Activated naive CD8-positive, alpha-beta T cell (primary cell): ENCODE measurements at regions not wholly inside any gene's neighbourhood (a gene's known extent, or its start where the extent isn't known, plus 50 kb on each side); places are given as distances from the start of the nearest gene placed in this dataset.

ENCODE experiments used
- H3K27ac Mint-ChIP-seq: one replicate; pipeline ENCODE4 v1.8.0; 2021; ENCODE audit warnings: mixed read lengths
- H3K27me3 Mint-ChIP-seq: one replicate; pipeline ENCODE4 v1.8.0; 2021; ENCODE audit warnings: mixed read lengths
- H3K36me3 Mint-ChIP-seq: one replicate; pipeline ENCODE4 v1.8.0; 2021; ENCODE audit warnings: mixed read lengths
- H3K4me1 Mint-ChIP-seq: one replicate; pipeline ENCODE4 v1.8.0; 2021; ENCODE audit warnings: low read depth, mixed read lengths
- H3K4me3 Mint-ChIP-seq: one replicate; pipeline ENCODE4 v1.8.0; 2021; ENCODE audit warnings: mild to moderate bottlenecking, mixed read lengths
- H3K9me3 Mint-ChIP-seq: one replicate; pipeline ENCODE4 v1.8.0; 2021; ENCODE audit warnings: low read depth, mixed read lengths

GRCh38 chr2:176647325-176648165 lies 378.3 kb downstream of the MTX2 start:
- Mint-ChIP-seq H3K4me1 (peaks cover 3% of the 10 kb centered on the region), H3K36me3 (no peaks in the 10 kb centered on the region), H3K9me3 (no peaks in the 10 kb centered on the region), H3K4me3 (no peak overlapping the region), H3K27ac (no peak overlapping the region), H3K27me3 (peaks cover 30% of the 10 kb centered on the region)

GRCh38 chr2:176648700-176649297 lies 379.6 kb downstream of the MTX2 start:
- peaks cover 26% of the 10 kb centered on the region for H3K27me3 Mint-ChIP-seq

GRCh38 chr2:176650104-176650837 lies 381.0 kb downstream of the MTX2 start:
- peaks cover 22% of the 10 kb centered on the region for H3K27me3 Mint-ChIP-seq
- H3K9me3 Mint-ChIP-seq, result no peaks in the 10 kb centered on the region

More at GRCh38 chr2:176648700-176649297, 379.6 kb downstream of the MTX2 start:
- H3K36me3 Mint-ChIP-seq, result no peaks in the 10 kb centered on the region
- no peak overlapping the region for H3K27ac Mint-ChIP-seq
- H3K4me3 Mint-ChIP-seq, result no peak overlapping the region
- peaks cover 16% of the 10 kb centered on the region for H3K4me1 Mint-ChIP-seq
- no peaks in the 10 kb centered on the region for H3K9me3 Mint-ChIP-seq

GRCh38 chr2:176650838-176651555 lies 381.8 kb downstream of the MTX2 start:
- H3K4me3 Mint-ChIP-seq, result no peak overlapping the region
- H3K9me3 Mint-ChIP-seq, result no peaks in the 10 kb centered on the region
- peaks cover 21% of the 10 kb centered on the region for H3K27me3 Mint-ChIP-seq
- no peaks in the 10 kb centered on the region for H3K36me3 Mint-ChIP-seq
- H3K27ac Mint-ChIP-seq, result no peak overlapping the region
- H3K4me1 Mint-ChIP-seq, result peaks cover 18% of the 10 kb centered on the region

More at GRCh38 chr2:176650104-176650837, 381.0 kb downstream of the MTX2 start:
- peaks cover 18% of the 10 kb centered on the region for H3K4me1 Mint-ChIP-seq
- H3K36me3 Mint-ChIP-seq, result no peaks in the 10 kb centered on the region
- H3K4me3 Mint-ChIP-seq, result no peak overlapping the region
- H3K27ac Mint-ChIP-seq, result no peak overlapping the region

GRCh38 chr2:176652300-176653182 lies 383.3 kb downstream of the MTX2 start:
- H3K36me3 Mint-ChIP-seq, result no peaks in the 10 kb centered on the region
- H3K27me3 Mint-ChIP-seq, result peaks cover 20% of the 10 kb centered on the region
- no peak overlapping the region for H3K27ac Mint-ChIP-seq
- no peaks in the 10 kb centered on the region for H3K9me3 Mint-ChIP-seq
- peaks cover 18% of the 10 kb centered on the region for H3K4me1 Mint-ChIP-seq
- H3K4me3 Mint-ChIP-seq, result no peak overlapping the region

- H3K27me3 Mint-ChIP-seq, result peaks cover 24% of the 10 kb centered on the region
- H3K27ac Mint-ChIP-seq, result no peak overlapping the region
- no peaks in the 10 kb centered on the region for H3K9me3 Mint-ChIP-seq
- peaks cover 18% of the 10 kb centered on the region for H3K4me1 Mint-ChIP-seq
- no peak overlapping the region for H3K4me3 Mint-ChIP-seq
- H3K36me3 Mint-ChIP-seq, result no peaks in the 10 kb centered on the region
Measured at GRCh38 chr2:176653479-176654443, 384.5 kb downstream of the MTX2 start.

GRCh38 chr2:176656038-176656775 lies 387.0 kb downstream of the MTX2 start:
- no peak overlapping the region for H3K4me3 Mint-ChIP-seq
- H3K27me3 Mint-ChIP-seq, result peaks cover 22% of the 10 kb centered on the region
- H3K9me3 Mint-ChIP-seq, result no peaks in the 10 kb centered on the region
- H3K36me3 Mint-ChIP-seq, result no peaks in the 10 kb centered on the region
- peaks cover 18% of the 10 kb centered on the region for H3K4me1 Mint-ChIP-seq
- no peak overlapping the region for H3K27ac Mint-ChIP-seq

- Mint-ChIP-seq H3K4me1 (peaks cover 18% of the 10 kb centered on the region), H3K27me3 (peaks cover 22% of the 10 kb centered on the region), H3K27ac (no peak overlapping the region), H3K4me3 (no peak overlapping the region), H3K36me3 (no peaks in the 10 kb centered on the region), H3K9me3 (no peaks in the 10 kb centered on the region)
Measured at GRCh38 chr2:176656776-176657140, 387.5 kb downstream of the MTX2 start.

- Mint-ChIP-seq H3K27me3 (peaks cover 19% of the 10 kb centered on the region), H3K4me3 (no peak overlapping the region), H3K9me3 (no peaks in the 10 kb centered on the region), H3K36me3 (no peaks in the 10 kb centered on the region), H3K4me1 (peaks cover 16% of the 10 kb centered on the region), H3K27ac (no peak overlapping the region)
Measured at GRCh38 chr2:176657393-176657792, 388.2 kb downstream of the MTX2 start.

- no peaks in the 10 kb centered on the region for H3K36me3 Mint-ChIP-seq
- no peak overlapping the region for H3K27ac Mint-ChIP-seq
- H3K4me1 Mint-ChIP-seq, result peaks cover 3% of the 10 kb centered on the region
- H3K27me3 Mint-ChIP-seq, result peaks cover 20% of the 10 kb centered on the region
- no peaks in the 10 kb centered on the region for H3K9me3 Mint-ChIP-seq
- H3K4me3 Mint-ChIP-seq, result no peak overlapping the region
Measured at GRCh38 chr2:176658708-176659107, 389.5 kb downstream of the MTX2 start.

GRCh38 chr2:176662753-176663152 lies 393.5 kb downstream of the MTX2 start:
- no peak overlapping the region for H3K27ac Mint-ChIP-seq
- peaks cover 19% of the 10 kb centered on the region for H3K27me3 Mint-ChIP-seq

GRCh38 chr2:176664478-176664877 lies 395.2 kb downstream of the MTX2 start:
- Mint-ChIP-seq H3K4me1 (no peaks in the 10 kb centered on the region), H3K27ac (no peak overlapping the region), H3K4me3 (no peak overlapping the region), H3K36me3 (no peaks in the 10 kb centered on the region), H3K27me3 (peaks cover 13% of the 10 kb centered on the region), H3K9me3 (no peaks in the 10 kb centered on the region)

More at GRCh38 chr2:176662753-176663152, 393.5 kb downstream of the MTX2 start:
- Mint-ChIP-seq H3K4me1 (no peaks in the 10 kb centered on the region), H3K9me3 (no peaks in the 10 kb centered on the region), H3K4me3 (no peak overlapping the region), H3K36me3 (no peaks in the 10 kb centered on the region)
